ENCODE measurements at regions not wholly inside any gene's neighbourhood (a gene's known extent, or its start where the extent isn't known, plus 50 kb on each side); places are given as distances from the start of the nearest gene placed in this dataset.

DNA sequence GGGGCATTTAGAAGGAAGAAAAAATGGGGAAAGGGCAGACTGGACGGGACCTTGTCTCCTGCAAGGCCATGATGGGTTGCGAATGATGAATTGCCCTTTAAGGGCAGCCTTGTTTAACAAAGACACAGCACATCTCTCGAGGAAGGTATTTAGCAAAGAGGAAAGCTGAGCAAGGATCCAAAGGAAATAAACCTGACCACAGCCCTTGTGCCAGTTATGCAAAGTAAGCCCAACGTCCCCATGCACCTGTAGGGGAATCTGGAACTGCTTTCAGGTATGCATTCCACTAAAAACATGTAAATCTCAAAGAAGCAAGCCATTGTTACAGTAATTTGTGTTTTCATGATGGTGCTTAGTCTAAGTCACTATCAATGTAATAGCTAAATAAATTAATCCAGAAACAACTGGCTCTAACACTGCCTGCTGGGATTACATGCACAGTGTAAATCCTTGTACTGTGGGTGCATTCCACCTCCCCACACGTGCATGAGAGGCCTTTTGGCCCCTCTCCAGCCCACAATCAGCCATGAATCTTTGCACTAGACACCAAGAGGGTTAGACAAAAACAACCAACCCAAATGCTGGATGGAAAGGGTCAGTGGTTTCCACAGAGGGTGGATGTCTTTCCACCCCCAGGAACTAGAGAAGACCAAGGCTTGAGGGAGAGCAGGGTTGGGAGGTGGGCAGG, 228.8 kb upstream of the KAZN start:
- no TSS peak for BruUV-seq (replicated peaks)
- POLR2A ChIA-PET (ENCODE audit: unreplicated experiment) = no interaction called here
- intact Hi-C loops (cut with micrococcal nuclease) = loop anchor here (5.0 to 10.0 kb wide), 2 partner anchors 148 to 255 kb away; no protein-coding TSS in a partner anchor

DNA sequence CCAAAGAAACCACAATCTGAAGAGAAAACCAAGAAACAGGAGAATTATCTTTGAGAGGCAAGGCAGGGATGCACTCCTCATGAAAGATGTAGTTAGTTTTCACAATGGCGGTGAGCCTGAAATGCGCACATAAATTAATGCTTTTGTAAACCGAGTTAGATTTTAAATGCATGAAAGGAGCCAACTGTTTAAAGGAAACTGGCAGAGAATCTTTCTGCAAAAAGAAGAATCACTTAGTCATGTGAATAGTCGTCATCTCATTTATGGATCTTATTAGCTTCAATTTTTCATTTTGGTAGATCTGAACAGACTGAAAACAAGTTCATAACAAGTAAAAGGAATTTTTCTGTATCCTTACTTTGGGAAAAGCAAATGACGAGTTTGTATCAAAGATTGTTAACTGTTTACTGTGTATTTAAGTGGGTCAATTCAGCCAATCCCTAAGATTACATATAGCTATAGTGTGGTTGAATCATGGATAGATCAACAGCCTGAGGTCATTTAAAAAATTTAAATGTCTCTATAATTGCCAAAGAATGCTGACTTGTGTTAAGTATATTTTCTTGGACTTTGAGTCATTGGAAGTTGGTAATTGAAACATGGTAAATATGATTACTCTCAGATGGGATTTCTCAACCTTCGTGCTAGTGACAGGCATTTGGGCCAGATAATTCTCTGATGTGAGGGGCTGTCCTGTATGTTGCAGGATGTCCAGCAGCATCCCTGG, 226.6 kb upstream of the KAZN start:
- intact Hi-C loops (cut with micrococcal nuclease) = loop anchor here (1.0 to 10.0 kb wide), 5 partner anchors 69 to 257 kb away; no protein-coding TSS in a partner anchor
- peak overlapping the region; percentile 61 for H3K4me2 ChIP-seq (ENCODE audit: low read length)
- BruUV-seq (replicated peaks) = no TSS peak
- H3K4me3 ChIP-seq (ENCODE audit: low read length) = peak overlapping the region; percentile 28
- H3K79me2 ChIP-seq (ENCODE audit: low read length) = no peaks in the 10 kb centered on the region
- no peak overlapping the region for H2AFZ ChIP-seq (ENCODE audit: low read length)
- H3K36me3 ChIP-seq (ENCODE audit: low read depth, low read length) = no peaks in the 10 kb centered on the region
- no peaks in the 10 kb centered on the region for H3K27me3 ChIP-seq (ENCODE audit: low read length)
- TF ChIP-seq EZH2 (IDR thresholded peaks at IDR 0.05; ENCODE audit: low read length, unreplicated experiment) (no peak), EZH2phosphoT487 (IDR thresholded peaks at IDR 0.05; ENCODE audit: borderline replicate concordance, low read length) (no peak)
- TF ChIP-seq, protein P1, sequence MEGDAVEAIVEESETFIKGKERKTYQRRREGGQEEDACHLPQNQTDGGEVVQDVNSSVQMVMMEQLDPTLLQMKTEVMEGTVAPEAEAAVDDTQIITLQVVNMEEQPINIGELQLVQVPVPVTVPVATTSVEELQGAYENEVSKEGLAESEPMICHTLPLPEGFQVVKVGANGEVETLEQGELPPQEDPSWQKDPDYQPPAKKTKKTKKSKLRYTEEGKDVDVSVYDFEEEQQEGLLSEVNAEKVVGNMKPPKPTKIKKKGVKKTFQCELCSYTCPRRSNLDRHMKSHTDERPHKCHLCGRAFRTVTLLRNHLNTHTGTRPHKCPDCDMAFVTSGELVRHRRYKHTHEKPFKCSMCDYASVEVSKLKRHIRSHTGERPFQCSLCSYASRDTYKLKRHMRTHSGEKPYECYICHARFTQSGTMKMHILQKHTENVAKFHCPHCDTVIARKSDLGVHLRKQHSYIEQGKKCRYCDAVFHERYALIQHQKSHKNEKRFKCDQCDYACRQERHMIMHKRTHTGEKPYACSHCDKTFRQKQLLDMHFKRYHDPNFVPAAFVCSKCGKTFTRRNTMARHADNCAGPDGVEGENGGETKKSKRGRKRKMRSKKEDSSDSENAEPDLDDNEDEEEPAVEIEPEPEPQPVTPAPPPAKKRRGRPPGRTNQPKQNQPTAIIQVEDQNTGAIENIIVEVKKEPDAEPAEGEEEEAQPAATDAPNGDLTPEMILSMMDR (conservative IDR thresholded peaks at IDR 0.05; ENCODE audit: low read depth, low read length) = no peak
- H3K27ac ChIP-seq (ENCODE audit: low read length) = peak overlapping the region; percentile 92
- H4K20me1 ChIP-seq (ENCODE audit: low read length) = no peaks in the 10 kb centered on the region
- H3F3A ChIP-seq (ENCODE audit: low read length, unreplicated experiment) = peaks cover 11% of the 10 kb centered on the region
- ATAC-seq = peak; percentile 94
- DNase-seq = peak; percentile 93
- POLR2A ChIA-PET (ENCODE audit: unreplicated experiment) = no interaction called here
- CTCF ChIA-PET = no interaction called here
- no peaks in the 10 kb centered on the region for H3K9me2 ChIP-seq (replicated peaks; ENCODE audit: low read length)
- H3K9me3 ChIP-seq (ENCODE audit: low read length) = no peaks in the 10 kb centered on the region
- peak overlapping the region; percentile 67 for H3K9ac ChIP-seq (ENCODE audit: low read length)
- H3K4me1 ChIP-seq (ENCODE audit: insufficient read depth, low read length) = peaks cover 33% of the 10 kb centered on the region

More for the DNA sequence above, 228.8 kb upstream of the KAZN start:
- CTCF ChIA-PET = no interaction called here
- Histone ChIP-seq H3K79me2 (ENCODE audit: low read length) (no peaks in the 10 kb centered on the region), H3K9me3 (ENCODE audit: low read length) (no peaks in the 10 kb centered on the region), H3K4me3 (ENCODE audit: low read length) (no peak overlapping the region), H3K9me2 (replicated peaks; ENCODE audit: low read length) (no peaks in the 10 kb centered on the region), H3F3A (ENCODE audit: low read length, unreplicated experiment) (peaks cover 11% of the 10 kb centered on the region), H4K20me1 (ENCODE audit: low read length) (no peaks in the 10 kb centered on the region), H3K27ac (ENCODE audit: low read length) (no peak overlapping the region), H3K4me2 (ENCODE audit: low read length) (no peak overlapping the region), H3K36me3 (ENCODE audit: low read depth, low read length) (no peaks in the 10 kb centered on the region), H2AFZ (ENCODE audit: low read length) (no peak overlapping the region), H3K27me3 (ENCODE audit: low read length) (no peaks in the 10 kb centered on the region), H3K4me1 (ENCODE audit: insufficient read depth, low read length) (peaks cover 41% of the 10 kb centered on the region), H3K9ac (ENCODE audit: low read length) (no peak overlapping the region)
- TF ChIP-seq, protein P1 (conservative IDR thresholded peaks at IDR 0.05; ENCODE audit: low read depth, low read length) = no peak
- TF ChIP-seq EZH2phosphoT487 (IDR thresholded peaks at IDR 0.05; ENCODE audit: borderline replicate concordance, low read length) = no peak
- TF ChIP-seq EZH2 (IDR thresholded peaks at IDR 0.05; ENCODE audit: low read length, unreplicated experiment) = no peak
- no peak for DNase-seq
- no peak for ATAC-seq
